ENCODE measurements at regions not wholly inside any gene's neighbourhood (a gene's known extent, or its start where the extent isn't known, plus 50 kb on each side); places are given as distances from the start of the nearest gene placed in this dataset.

GRCh38 chr17:73899839-73900238 lies 255.6 kb upstream of the SDK2 start:
- TF ChIP-seq CTCF (IDR thresholded peaks at IDR 0.05; ENCODE audit: poor library complexity, severe bottlenecking) (no peak), EZH2 (IDR thresholded peaks at IDR 0.05; ENCODE audit: borderline replicate concordance, insufficient read depth, low read length, poor library complexity, severe bottlenecking) (no peak), RAD21 (conservative IDR thresholded peaks at IDR 0.05) (no peak)

Data from neural cell (in vitro differentiated cells).